ENCODE measurements at regions not wholly inside any gene's neighbourhood (a gene's known extent, or its start where the extent isn't known, plus 50 kb on each side); places are given as distances from the start of the nearest gene placed in this dataset.
A peak's percentile ranks its signal among the peaks of the same experiment; 100 is the strongest.

GRCh38 chr6:48447251-48447650 is 336.3 kb upstream of the PTCHD4 start:
- no peak for DNase-seq (ENCODE audit: low read depth in 1 of 2, low spot score in 1 of 2)
- H3K4me3 ChIP-seq (replicated peaks; ENCODE audit: insufficient read depth, low read length), result no peak overlapping the region
- TF ChIP-seq SPI1 (IDR thresholded peaks at IDR 0.05; ENCODE audit: borderline replicate concordance, low read depth), result no peak
- H3K27me3 ChIP-seq (ENCODE audit: insufficient read depth, poor library complexity, severe bottlenecking), result no peaks in the 10 kb centered on the region
- H3K27ac ChIP-seq (replicated peaks), result no peak overlapping the region

GRCh38 chr6:48429610-48430009 is 318.6 kb upstream of the PTCHD4 start:
- no peak for DNase-seq (ENCODE audit: low read depth in 1 of 2, low spot score in 1 of 2)
- TF ChIP-seq REST (IDR thresholded peaks at IDR 0.05; ENCODE audit: insufficient replicate concordance, low read depth) (no peak), SPI1 (IDR thresholded peaks at IDR 0.05; ENCODE audit: borderline replicate concordance, low read depth) (no peak), POLR2AphosphoS5 (IDR thresholded peaks at IDR 0.05; ENCODE audit: low read depth) (no peak), GABPA (IDR thresholded peaks at IDR 0.05; ENCODE audit: low read depth) (no peak), CTCF (IDR thresholded peaks at IDR 0.05; ENCODE audit: insufficient read depth, low read length) (no peak)
- no peaks in the 10 kb centered on the region for H3K27me3 ChIP-seq (ENCODE audit: insufficient read depth, poor library complexity, severe bottlenecking)
- H3K27ac ChIP-seq (replicated peaks), result no peak overlapping the region
- no peak overlapping the region for H3K4me3 ChIP-seq (replicated peaks; ENCODE audit: insufficient read depth, low read length)

- Histone ChIP-seq H3K27ac (replicated peaks) (no peak overlapping the region), H3K4me3 (replicated peaks; ENCODE audit: insufficient read depth, low read length) (no peak overlapping the region), H3K27me3 (ENCODE audit: insufficient read depth, poor library complexity, severe bottlenecking) (no peaks in the 10 kb centered on the region)
- DNase-seq (ENCODE audit: low read depth in 1 of 2, low spot score in 1 of 2), result no peak
- TF ChIP-seq POLR2AphosphoS5 (IDR thresholded peaks at IDR 0.05; ENCODE audit: low read depth) (no peak), GABPA (IDR thresholded peaks at IDR 0.05; ENCODE audit: low read depth) (no peak), REST (IDR thresholded peaks at IDR 0.05; ENCODE audit: insufficient replicate concordance, low read depth) (no peak), SPI1 (IDR thresholded peaks at IDR 0.05; ENCODE audit: borderline replicate concordance, low read depth) (no peak), CTCF (IDR thresholded peaks at IDR 0.05; ENCODE audit: insufficient read depth, low read length) (no peak)
Measured at GRCh38 chr6:48429021-48429420, 318.0 kb upstream of the PTCHD4 start.

- DNase-seq (ENCODE audit: low read depth in 1 of 2, low spot score in 1 of 2), result peak in 1 of 2 experiments; percentile 0
- Histone ChIP-seq H3K4me3 (replicated peaks; ENCODE audit: insufficient read depth, low read length) (no peak overlapping the region), H3K27ac (replicated peaks) (no peak overlapping the region), H3K27me3 (ENCODE audit: insufficient read depth, poor library complexity, severe bottlenecking) (no peaks in the 10 kb centered on the region)
- no peak for TF ChIP-seq POLR2AphosphoS5 (IDR thresholded peaks at IDR 0.05; ENCODE audit: low read depth)
- TF ChIP-seq CTCF (IDR thresholded peaks at IDR 0.05; ENCODE audit: insufficient read depth, low read length), result no peak
- TF ChIP-seq SPI1 (IDR thresholded peaks at IDR 0.05; ENCODE audit: borderline replicate concordance, low read depth), result no peak
- TF ChIP-seq REST (IDR thresholded peaks at IDR 0.05; ENCODE audit: insufficient replicate concordance, low read depth), result no peak
- no peak for TF ChIP-seq GABPA (IDR thresholded peaks at IDR 0.05; ENCODE audit: low read depth)
Measured at GRCh38 chr6:48426636-48427035, 315.6 kb upstream of the PTCHD4 start.
